Left hindlimb (tissue), 1 donor: ENCODE measurements at regions not wholly inside any gene's neighbourhood (a gene's known extent, or its start where the extent isn't known, plus 50 kb on each side); places are given as distances from the start of the nearest gene placed in this dataset.

ENCODE experiments used
- DNase-seq: peaks from one replicate; pipeline ENCODE4 v3.0.0-alpha.2; 2018

GRCh38 chr2:120866483-120867140 lies 130.9 kb downstream of the GLI2 start:
- peak; percentile 28 for DNase-seq

GRCh38 chr2:120867290-120868241 lies 131.9 kb downstream of the GLI2 start:
- DNase-seq: peak; percentile 95

- DNase-seq: no peak
Measured at GRCh38 chr2:120868366-120868765, 132.7 kb downstream of the GLI2 start.

GRCh38 chr2:120869036-120869729 lies 133.5 kb downstream of the GLI2 start:
- no peak for DNase-seq

DNA sequence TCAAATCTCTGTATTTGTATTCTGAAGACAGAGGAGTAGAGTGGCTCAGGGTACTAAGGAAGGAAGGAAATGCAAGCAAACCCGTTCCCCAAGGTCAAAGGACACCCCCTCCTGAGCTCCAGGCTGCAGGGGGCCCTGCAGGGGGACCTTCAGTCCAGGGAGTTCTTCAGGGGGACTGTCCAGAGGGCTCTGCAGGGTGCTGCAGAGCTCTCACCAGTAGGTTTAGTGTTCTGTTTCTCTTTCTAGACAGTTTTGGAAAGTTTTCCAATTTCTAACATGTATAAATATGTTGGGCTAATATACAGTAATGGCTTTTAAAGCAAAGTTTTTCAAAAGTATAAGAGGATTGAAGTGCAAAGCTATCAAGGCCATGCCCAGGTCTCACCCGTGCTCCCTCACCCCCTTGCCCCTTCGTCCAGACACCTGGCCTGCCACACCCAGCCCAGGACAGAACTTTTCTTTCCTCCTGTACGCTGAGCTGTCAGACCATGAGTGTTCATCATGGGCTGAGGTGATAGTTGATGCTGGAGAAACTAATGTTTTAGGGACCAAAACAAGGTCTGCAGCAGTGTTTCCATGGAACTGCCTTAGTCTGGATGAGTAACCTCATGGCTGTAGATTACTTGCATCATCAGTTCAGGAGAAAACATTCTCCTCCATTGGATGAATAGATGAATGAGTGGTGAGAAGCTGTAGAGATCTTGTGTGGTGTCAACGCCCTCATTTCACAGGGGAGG lies 134.2 kb downstream of the GLI2 start:
- DNase-seq: no peak

DNA sequence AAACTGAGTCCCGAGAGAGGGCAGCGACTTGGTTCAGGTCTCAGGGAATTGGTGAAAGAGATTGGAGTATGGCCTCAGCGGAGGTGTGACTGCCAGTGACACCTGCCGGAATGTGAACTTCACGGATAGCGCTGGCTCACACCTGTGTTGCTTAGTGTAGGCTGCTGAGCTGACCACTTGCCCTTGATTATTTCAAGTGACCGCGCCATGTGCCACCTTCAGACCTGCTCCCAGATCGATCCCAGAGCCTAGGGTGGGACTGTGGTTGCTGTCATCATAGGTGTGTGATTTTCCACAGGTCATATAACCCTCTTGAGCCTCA lies 134.8 kb downstream of the GLI2 start:
- no peak for DNase-seq

DNA sequence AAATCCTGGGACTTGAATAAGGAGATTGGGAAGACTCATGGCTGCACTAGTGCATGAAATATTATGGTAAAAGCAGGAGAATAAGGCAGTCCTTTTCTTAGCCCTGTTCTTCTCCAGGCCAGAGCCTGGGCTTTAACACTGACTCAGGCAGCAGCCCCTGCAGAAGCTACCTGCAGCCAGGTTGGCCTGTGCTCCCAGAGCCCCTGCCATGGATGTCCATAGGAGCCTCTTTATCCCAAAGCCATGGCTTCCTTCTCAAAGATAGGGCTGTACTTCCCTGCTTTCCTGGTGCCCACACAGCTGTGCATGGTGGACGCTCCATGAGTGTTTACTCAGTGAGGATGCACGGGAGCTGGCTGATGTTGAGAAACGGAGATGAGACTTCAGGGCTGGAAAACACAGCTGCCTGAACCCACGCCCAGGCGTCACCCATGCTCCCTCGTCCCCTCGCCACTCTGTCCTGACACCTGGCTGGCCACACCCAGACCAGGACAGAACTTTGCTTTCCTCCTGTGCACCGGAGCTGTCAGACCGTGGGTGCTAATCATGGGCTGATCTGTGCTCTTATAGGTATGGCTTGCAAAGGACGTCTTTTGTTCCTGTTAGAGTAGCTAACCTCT lies 135.5 kb downstream of the GLI2 start:
- no peak for DNase-seq

GRCh38 chr2:120871881-120872620 lies 136.4 kb downstream of the GLI2 start:
- no peak for DNase-seq

DNA sequence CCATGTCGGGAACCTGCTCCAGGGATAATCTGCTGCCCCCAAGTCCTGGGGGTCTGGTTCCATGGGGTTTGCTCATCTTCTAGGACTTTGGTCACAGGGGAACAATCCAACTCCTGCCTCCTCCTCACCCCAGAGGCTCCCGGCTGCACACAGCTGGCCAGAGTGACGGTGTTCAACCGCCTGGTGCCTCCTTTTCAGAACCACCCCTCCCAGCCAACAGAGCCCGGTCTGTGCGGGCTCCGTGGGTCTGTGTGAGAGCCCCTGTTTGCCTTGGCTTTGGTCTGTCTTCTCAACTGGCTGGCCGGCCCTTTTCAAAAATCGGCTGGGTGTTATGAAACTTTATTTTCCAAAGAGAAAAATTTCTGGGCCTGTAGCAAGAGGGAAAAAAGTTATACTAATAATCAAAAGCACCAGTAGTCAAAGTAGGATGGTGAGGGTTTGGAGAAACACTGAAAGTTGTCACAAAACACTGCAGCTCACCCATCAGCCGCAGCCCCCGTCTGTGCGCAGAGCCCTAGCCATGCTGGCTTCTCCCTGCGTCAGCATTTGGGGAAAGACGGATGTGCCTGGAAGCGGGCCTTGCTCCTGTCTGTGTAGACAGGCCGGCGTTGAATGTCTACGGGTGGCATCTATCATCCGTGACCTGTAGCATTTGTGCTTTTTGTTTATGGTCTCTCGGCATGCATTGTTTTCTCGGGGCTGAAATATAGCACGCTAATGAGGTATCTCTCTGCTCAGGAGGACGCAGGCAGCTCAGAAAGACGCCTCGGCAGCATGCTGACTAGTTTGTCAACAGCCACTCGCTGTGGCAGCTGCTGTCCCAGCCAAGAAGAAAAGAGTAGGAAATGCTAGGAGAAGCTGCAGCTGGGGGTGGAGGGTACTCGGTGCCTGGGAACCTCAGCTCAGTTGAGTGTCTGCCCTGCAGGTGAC lies 138.6 kb downstream of the GLI2 start:
- peak; percentile 65 for DNase-seq

DNA sequence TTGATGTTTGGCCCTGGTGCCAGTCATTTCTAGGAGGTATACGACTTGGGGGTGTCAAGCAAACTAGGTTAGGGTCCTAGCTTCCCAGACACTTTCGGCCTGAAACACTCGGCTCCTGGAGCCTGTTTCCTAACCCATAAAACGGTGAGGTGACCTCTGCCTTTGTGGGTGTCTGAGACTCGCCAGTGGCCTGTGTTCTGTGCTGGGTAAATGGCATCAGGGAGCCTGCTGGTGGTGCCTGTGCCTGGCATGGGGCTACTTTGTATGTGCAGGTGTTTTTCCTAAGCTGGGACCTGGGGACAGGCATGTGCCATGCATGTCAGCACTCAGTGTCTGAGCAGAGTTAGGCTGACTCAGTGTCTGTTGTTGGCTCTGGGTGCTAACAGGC lies 139.2 kb downstream of the GLI2 start:
- no peak for DNase-seq

GRCh38 chr2:120875431-120875830 lies 139.8 kb downstream of the GLI2 start:
- DNase-seq: peak; percentile 73

- no peak for DNase-seq
Measured at GRCh38 chr2:120876526-120877280, 141.0 kb downstream of the GLI2 start.

- no peak for DNase-seq
Measured at GRCh38 chr2:120877409-120877808, 141.7 kb downstream of the GLI2 start.

GRCh38 chr2:120878970-120879369 lies 143.3 kb downstream of the GLI2 start:
- DNase-seq: no peak

DNA sequence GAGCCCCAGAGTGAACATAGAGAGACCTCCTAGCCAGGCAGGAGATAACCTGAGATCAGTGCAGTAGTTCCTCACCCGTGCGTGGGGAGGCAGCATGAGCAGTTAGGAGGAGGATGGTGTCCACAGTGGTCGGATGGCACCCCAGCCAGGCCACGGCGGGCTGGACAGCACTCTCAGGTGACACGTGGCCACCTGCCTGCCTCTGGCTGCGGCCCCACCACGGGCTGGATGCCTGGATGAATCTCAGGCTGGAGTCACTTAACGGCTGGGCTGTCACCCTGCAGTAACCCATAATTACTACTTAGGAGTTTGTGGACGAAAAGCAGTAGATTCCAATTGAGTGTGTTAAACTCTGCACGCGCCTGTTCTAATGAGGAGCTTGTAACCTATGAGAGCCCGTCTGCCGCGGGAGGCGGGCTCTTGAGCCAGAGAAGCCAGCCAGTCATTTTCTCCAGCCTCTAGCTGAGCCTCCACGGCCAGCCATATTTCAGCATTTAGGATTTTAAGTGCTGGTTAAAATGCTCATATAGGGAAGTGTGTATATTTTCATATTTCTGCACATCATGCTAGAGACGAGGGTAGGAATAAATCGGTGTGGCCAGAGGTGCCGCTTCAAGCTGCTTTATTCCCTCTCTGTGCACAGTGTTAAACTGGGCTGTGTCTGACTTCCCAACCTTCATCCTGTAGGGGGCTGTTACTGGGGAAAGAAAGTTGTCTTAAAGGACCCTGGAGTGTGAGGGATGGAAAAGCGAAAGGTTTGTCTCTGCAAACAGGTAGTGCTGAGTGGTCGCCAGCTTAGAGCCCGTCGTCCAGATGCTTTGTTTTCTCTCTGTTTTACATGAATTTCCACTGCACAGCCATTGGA lies 144.0 kb downstream of the GLI2 start:
- DNase-seq: peak; percentile 72

DNA sequence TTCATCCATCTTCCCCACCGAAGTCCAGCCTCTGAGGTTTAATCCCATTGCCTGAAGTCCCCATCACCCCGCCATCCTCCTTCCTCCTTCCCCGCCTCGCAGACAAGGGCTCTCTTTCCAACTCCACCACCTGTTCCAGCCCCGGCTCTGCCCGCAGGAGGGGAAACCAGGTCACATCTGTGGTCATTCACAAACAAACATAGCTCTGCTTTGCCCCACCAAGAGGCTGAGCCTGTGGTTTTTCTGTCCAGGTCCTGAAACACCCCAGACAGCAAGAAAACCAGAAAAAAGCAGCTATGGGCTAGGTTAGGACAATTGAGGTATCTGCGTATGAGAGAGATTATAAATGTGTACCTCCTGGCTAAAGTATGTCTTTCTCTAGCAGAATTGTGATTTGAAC lies 144.7 kb downstream of the GLI2 start:
- no peak for DNase-seq

- DNase-seq: peak; percentile 69
Measured at GRCh38 chr2:120881981-120882788, 146.5 kb downstream of the GLI2 start.
